SIG-M5 treated with dmso at 0.1 percent for 504 hours (cell line): ENCODE measurements at regions not wholly inside any gene's neighbourhood (a gene's known extent, or its start where the extent isn't known, plus 50 kb on each side); places are given as distances from the start of the nearest gene placed in this dataset.

Experiments
- DNase-seq: peaks from one replicate; lab custom pipeline; 2025; ENCODE audit not compliant: unreplicated experiment; lab: John Stamatoyannopoulos, UW

GRCh38 chr1:172973424-172973823 lies 77.3 kb downstream of the TNFSF18 start:
- DNase-seq, result no peak

GRCh38 chr1:172976222-172977041 lies 74.3 kb downstream of the TNFSF18 start:
- no peak for DNase-seq

- no peak for DNase-seq
Measured at GRCh38 chr1:172977296-172978017, 73.3 kb downstream of the TNFSF18 start.

- DNase-seq, result no peak
Measured at GRCh38 chr1:172978595-172978994, 72.1 kb downstream of the TNFSF18 start.

GRCh38 chr1:172979828-172980227 lies 70.9 kb downstream of the TNFSF18 start:
- no peak for DNase-seq

- DNase-seq, result no peak
Measured at GRCh38 chr1:172980456-172980855, 70.3 kb downstream of the TNFSF18 start.

GRCh38 chr1:172980971-172981370 lies 69.8 kb downstream of the TNFSF18 start:
- DNase-seq, result no peak
